Testis (tissue), 2 donors: ENCODE measurements at regions not wholly inside any gene's neighbourhood (a gene's known extent, or its start where the extent isn't known, plus 50 kb on each side); places are given as distances from the start of the nearest gene placed in this dataset.

Experiments
- POLR2A ChIP-seq: fragments of 450-650 bp; IDR thresholded peaks from one replicate; pipeline ENCODE4 v1.6.1; 2017; ENCODE audit warnings: antibody characterized with exemption, mild to moderate bottlenecking, moderate library complexity
- TF ChIP-seq, protein P1 (sequence below), 3 experiments: fragments of 450-650 bp in 2 of 3; fragments of 200-600 bp in 1 of 3; sonication (generic) in 1 of 3; IDR thresholded peaks; one replicate each; pipeline ENCODE4 v1.5.1; 2016 to 2019; ENCODE audit warnings: antibody characterized with exemption in 3 of 3, mild to moderate bottlenecking in 2 of 3, moderate library complexity in 1 of 3

DNA sequence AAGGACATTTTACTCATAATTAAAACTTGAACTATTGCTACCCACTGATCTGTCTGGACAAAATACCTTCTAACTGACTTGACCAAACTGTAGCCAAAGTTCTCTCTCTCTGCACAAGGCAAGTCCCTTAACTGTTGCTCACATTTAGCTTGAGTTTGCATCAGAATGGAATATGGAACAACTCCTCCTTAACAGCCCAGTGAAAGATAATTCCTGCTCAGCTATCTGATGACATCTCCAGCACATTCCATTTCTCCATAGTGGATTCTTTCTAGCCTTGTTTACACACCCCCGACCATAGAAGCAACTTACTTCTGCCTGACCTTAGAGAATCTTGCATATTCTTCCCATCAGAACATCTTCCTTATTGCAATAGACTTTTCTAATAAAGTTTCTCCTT is 317.2 kb upstream of the CDH2 start:
- TF ChIP-seq, protein P1, sequence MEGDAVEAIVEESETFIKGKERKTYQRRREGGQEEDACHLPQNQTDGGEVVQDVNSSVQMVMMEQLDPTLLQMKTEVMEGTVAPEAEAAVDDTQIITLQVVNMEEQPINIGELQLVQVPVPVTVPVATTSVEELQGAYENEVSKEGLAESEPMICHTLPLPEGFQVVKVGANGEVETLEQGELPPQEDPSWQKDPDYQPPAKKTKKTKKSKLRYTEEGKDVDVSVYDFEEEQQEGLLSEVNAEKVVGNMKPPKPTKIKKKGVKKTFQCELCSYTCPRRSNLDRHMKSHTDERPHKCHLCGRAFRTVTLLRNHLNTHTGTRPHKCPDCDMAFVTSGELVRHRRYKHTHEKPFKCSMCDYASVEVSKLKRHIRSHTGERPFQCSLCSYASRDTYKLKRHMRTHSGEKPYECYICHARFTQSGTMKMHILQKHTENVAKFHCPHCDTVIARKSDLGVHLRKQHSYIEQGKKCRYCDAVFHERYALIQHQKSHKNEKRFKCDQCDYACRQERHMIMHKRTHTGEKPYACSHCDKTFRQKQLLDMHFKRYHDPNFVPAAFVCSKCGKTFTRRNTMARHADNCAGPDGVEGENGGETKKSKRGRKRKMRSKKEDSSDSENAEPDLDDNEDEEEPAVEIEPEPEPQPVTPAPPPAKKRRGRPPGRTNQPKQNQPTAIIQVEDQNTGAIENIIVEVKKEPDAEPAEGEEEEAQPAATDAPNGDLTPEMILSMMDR (IDR thresholded peaks at IDR 0.05), result no peak
- no peak for TF ChIP-seq POLR2A
